OCI-LY3 (cell line): ENCODE measurements at regions not wholly inside any gene's neighbourhood (a gene's known extent, or its start where the extent isn't known, plus 50 kb on each side); places are given as distances from the start of the nearest gene placed in this dataset.

ENCODE experiments used
- CTCF ChIP-seq: fragments of 200-600, 300-600 bp; sonication (generic); IDR thresholded peaks from 2 replicates; pipeline ENCODE4 v1.5.1; 2014; ENCODE audit warnings: antibody characterized with exemption, low read length, low read depth
- EZH2phosphoT487 ChIP-seq: fragments of 200-600 bp; shearing (Covaris generic); IDR thresholded peaks from 2 replicates; pipeline ENCODE4 v1.6.1; 2018; ENCODE audit warnings: antibody characterized with exemption, mixed run types, low read depth

GRCh38 chr21:20254964-20255363, 743.2 kb upstream of the NCAM2 start:
- TF ChIP-seq CTCF, result no peak
- no peak for TF ChIP-seq EZH2phosphoT487
